LHCN-M2 (cell line): ENCODE measurements at regions not wholly inside any gene's neighbourhood (a gene's known extent, or its start where the extent isn't known, plus 50 kb on each side); places are given as distances from the start of the nearest gene placed in this dataset.
"Not testable (repeated sequence)": the region's sequence is repeated elsewhere in the genome, so short reads cannot be mapped to it uniquely, and the experiment has no call there.

ENCODE experiments used
- DNase-seq: peaks from one replicate; pipeline ENCODE4 v3.0.0-alpha.2; 2012; ENCODE audit warnings: low read depth

DNA sequence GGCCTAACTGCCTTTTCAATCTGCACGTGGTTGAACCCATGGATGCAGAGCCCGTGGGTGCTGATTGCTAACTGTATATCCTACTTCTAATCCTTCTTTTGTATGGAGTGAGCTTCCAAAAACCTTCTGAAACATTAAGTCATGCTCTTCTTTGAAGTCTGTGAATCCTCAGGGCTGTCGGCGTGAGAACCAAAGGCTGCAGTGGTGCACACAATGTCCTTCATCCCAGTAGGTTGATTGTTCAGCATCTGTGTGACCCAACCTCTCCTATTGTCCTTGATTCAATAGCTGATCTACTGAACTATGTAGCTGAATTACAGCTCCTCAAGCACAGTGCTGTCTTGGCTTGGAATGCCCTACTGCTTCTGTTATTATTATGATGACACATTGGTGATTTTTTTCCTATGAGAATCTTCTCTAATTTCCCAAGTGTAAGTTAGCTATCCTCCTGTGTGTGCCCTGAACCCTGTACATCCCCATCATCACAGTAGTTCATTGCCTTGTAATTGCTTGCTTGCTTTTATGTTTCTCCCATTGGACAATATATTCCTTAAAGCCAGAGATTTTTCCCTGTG, 294.6 kb downstream of the TRIML1 start:
- DNase-seq, result no peak

DNA sequence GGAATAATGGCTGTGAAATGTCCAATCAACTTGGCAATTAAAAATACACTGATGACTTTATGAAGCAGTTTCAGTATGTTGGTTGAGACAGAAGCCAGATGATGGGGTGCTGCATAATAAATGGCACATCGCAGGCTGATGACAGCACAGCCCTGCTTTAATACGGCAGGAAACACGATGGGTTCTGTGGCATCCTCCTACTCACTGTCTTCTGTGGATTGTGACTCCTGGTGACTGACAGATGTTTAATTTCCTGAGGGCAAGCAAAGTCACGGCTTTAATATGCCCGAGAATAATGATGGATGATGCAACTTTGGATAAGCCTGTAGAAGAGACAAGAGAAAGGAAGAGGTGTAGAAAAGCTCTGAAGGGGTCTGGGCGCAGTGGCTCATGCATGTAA, 295.4 kb downstream of the TRIML1 start:
- no peak for DNase-seq

DNA sequence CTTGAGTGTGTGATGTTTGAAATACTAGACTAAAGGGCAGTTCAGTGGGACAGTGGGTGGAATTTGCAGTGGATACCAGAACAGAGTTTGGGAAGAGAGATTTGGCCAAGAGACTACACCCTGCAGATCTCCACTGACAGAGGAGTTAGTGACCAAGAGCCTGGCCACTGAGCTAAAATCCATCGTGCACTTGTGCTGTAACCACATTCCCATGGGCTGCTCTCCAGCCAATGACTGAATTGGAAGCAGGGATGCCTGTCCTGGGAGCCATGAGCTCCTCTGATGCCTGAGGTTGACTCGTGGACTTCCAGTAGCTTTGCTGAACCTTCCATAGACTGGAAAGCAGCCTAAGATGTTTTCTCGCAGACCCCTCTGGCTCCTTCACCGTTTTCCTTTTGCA, 296.1 kb downstream of the TRIML1 start:
- DNase-seq, result no peak

DNA sequence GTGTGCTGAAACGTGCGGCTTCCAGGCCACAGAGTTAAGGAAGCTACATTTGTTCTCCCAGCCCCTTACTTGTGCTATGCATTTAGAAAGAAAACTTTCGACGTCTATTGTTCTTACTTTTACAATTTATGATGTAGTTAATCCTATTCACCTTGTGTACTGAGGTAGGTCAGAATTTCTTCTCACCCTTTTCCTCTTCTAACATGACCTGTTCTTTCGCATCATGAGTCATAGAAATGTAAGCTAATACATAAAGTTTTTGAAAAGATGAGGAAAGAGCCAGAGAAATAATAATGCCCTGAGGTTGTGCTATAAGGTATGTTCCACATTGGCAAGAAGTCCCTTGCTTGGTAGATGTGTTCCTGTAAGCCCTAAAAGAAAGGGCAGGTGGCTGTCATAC, 298.3 kb downstream of the TRIML1 start:
- DNase-seq, result no peak

DNA sequence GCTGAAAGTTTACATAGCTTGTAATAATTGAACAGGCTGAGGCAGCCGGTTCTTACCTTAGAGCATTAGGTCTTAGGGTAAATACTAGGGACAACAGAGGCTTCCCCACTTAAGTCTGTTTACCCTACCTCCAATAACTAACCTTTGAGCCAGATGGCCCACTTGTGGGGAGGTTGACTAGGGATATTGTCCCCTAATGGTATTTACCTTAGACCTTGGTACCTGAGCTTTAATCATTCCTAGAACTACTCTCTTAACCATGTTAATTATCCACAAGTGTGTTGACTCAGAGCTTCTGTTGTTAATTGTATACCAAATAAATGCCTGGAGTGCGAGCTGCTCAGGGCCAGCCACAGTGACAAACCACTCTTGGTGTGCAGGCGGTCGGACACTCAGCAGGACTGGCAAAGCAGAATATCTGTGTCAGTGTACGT, 299.2 kb downstream of the TRIML1 start:
- DNase-seq, result not testable (repeated sequence)

DNA sequence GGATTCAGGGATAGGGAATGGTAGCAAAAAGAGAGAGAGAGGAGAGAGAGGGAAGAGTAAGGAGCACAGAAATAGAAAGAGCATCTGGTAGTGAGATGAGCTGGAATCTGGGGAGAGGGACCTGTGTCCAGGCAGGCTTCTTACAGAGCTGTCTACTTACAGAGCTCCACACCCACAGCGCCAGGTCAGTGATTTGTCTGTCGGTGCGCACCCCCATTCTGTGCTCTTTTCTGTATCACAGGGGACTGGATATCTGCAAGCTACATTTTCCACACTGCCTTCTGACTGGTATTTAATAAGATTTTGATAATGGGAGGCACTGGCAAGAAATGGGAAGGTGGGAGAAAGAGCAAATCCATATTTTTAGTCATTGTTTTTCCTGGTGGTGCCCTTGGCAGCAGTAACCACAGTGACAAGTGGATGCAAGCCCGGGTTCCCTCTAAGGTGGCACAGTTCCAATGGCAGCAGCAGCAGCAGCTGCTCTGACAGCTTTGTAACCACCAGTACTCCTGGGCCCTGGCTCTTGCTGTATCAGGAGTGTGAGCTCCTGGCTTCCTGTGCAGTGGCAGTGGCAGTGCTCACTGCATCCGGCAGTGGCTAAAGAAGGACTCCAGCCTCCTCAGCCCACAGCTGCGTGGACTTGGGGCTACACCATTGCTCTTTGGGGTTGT, 300.5 kb downstream of the TRIML1 start:
- DNase-seq, result peak; percentile 2

DNA sequence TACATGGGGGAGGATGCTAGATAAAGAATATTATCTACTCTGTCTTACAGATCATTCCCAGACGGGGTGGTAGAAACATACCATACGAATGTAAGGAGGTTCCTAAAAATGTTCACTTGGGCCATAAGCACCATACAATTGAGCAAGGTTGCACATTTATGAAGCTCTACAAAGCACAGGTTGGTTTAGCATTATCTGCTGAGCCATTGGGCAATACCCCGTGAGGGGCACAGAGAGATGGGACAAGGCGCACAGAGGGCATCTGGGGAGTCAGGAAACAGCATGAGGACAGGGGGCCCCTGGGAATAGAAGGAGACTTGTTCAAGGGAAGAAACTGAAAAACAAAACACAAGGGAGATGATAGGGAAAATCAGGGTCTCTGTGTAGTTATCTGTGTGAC, 305.3 kb downstream of the TRIML1 start:
- no peak for DNase-seq

DNA sequence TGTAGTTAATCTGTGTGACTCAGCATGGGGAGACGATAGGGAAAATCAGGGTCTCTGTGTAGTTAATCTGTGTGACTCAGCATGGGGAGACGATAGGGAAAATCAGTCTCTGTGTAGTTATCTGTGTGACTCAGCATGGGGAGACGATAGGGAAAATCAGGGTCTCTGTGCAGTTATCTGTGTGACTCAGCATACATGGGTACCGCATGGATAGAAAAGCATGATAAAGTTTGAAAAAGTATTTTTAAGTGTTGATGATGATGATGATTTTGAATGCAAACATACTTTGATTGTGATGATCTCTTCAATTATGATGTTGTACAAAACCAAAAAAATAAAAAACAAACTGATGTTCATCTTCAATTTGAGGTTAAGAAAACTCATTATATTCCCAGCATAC, 309.8 kb downstream of the TRIML1 start:
- not testable (repeated sequence) for DNase-seq

DNA sequence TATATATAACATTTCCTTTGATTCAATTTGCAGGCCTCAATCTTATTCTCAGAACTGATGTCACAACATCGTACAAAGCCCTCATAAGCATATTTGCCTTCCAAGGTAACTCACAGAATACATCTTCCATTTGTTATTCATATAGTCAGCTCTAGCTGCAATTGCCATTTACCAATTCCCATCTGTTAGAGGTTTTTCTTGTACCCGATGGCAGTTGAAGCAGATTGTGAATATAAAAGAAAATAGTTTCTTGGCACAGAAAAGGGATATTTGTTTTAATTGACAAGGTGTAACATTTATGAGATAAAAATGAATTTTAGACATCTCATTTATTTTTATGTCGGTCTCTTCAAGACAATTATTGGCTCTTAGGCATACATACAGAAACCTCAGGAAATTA, 311.3 kb downstream of the TRIML1 start:
- no peak for DNase-seq

DNA sequence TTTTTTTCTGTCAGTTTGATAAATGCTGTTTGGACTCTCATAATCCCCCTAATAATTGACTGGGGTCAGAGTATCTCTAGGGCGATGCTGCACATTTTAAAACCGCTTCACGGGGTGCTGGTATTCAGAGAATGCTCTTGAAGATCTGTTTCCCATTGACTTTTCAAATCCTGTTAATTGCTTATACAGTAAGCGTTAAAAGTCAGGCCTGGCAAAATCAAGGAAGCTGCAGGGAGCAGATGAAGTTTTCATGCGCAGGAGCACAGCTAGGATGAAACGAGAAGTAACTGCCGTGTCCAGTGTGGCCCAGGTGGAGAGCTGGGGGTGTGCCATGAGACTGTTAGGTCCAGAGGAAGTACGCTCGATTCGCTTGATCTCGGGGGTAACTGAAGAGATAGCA, 312.9 kb downstream of the TRIML1 start:
- no peak for DNase-seq

DNA sequence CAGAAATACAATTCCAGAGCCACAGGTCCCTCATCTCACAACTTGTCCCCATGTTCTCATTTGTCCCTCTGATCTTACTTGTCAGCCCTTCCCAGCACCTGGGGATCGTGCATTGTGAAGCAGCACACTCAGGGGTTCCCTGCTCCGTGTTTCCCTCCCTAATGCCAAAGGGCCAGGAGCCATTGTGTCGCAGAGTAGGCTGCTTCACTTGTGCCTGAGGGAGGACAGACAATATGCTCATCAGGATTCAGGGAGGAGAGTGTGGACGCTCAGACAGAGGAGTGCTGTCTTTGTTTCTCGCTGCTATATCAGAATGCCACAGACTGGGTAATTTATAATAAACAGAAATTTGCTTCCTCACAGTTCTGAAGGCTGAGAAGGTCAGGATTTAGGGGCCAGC, 315.3 kb downstream of the TRIML1 start:
- no peak for DNase-seq

DNA sequence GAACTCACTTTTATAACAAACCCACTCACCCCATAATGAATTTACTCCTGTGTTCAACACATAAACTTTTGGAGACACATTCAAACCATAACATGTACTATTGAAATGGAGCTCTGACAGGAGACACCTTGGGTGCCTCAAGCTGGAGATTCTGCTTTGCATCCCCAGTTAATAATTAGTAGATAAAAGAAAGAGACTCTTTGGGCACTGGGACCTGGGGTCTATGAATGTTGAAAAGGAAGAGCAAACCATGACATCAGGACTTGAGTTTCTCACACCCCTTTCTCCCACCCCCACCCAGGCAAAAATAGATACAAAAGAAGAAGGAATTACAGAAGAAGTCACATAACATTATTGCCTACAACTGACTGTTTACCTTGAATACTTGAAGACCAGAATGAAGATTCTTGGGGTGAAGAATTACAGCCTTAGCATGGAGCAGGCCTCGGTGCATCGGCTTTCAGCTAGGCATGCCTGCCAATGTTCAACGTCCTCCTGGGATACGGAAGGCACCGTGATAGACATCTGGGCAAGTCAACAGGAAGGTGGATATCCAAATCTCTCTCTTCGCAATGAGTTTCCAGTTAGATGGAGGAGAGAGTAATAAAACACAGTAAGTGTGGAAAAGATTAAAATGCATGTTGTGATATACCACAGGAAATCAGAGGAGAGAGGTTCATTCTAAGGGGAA, 316.0 kb downstream of the TRIML1 start:
- DNase-seq, result no peak

DNA sequence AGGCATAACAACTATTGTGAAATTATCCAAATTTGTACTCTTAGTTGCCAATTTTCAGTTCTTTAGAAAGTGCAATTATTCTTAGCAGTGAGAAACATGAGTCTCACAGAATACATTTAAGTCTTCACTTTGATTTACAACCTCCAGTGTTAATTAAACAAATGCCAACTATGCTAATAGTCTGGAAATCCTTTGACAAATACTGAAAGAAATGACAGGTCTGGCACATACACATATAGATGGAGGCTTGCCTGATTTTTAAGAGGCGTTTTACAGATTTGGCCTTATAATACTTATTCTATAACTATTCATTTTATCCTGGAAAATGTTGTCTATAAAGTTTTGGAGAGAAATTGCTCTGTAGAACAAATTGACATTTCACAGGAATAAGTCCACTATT, 320.1 kb downstream of the TRIML1 start:
- no peak for DNase-seq

DNA sequence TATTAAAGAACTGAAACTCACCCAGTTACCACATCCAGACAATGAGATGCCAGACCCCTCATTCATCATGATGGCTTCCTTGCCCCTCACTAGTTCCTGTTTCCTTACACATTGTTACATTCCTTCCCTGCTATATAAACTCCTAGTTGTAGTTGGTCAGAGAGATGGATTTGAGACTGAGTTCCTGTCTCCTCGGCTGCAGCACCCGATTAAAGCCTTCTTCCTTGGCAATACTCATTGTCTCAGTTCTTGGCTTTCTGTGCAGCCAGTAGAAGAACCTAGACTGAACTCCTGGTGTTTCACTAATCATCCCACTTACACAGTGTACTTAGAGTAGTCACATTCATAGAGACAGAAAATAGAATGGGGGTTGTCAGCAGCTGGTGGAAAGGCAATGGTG, 324.7 kb downstream of the TRIML1 start:
- no peak for DNase-seq

DNA sequence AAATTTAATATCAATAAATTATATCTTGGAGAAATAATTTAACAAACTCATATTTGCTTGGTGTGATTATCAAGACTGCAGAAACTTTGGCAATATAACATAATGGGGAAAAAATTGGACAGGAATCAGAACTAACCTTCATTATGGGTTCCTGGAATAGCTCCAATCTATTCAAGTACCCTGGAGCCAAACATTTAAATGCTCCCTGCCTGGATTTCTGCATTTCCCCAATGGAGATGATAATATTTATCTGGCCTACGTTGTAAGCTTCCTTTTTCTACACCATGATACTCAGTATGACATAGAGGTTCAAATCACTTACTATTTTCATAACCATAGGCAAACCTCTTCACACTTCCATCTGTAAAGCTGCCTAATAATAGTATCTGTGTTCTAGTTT, 326.8 kb downstream of the TRIML1 start:
- no peak for DNase-seq

DNA sequence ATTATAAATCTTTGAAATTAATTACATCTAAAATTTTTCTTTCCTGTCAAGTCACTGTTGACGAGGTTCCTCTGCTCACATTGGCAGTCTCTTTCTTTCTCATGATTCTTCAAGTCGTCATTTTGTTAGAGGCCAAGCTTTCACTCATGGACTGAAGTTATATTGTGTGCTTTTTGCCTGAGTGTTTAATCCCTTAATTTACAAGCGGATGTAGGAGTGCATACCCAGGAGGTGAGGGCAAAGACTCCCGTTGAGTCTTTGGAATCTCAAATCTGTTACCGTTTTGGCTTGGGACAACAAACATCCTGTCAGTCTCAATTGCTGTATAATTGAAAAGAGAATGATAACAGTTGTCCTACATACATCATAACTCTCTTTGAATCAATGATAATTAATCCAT, 345.0 kb downstream of the TRIML1 start:
- no peak for DNase-seq

DNA sequence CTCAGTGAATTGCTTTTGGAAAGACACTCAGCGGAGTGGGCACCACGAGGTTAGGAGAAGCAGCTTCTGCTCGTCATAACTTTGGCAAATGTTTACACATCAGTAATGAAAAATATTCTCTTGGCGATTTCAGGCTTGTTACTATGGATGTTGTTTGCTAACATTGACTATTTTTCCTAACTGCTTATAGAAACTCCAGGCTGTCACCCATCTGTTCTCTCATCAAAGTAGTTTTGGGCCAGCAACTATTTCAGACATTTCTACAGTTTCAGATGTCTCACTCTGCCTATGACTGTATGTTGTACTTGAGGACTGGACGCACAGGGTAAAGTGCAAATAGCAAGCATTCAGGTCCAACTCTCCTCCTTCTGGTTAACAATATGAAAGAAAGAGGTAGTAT, 346.7 kb downstream of the TRIML1 start:
- DNase-seq, result no peak

DNA sequence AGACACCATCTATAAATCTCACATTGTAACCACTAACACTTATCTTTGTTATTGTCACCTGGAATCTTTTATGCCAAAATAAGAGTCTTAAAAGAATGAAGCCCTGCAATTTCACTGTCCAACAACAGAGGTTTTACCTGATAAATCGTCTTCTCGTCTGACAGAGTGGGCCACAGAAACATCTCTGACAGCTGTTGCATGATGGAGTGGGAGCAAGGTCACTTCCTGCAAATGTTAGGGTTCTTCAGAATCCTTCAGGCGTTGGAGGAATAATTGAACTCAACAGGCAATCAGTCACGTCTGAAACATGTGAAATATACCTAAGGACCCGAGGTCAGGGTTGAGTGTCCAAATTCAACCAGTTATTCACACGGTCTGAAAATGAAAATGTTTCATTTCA, 353.6 kb downstream of the TRIML1 start:
- DNase-seq, result no peak

DNA sequence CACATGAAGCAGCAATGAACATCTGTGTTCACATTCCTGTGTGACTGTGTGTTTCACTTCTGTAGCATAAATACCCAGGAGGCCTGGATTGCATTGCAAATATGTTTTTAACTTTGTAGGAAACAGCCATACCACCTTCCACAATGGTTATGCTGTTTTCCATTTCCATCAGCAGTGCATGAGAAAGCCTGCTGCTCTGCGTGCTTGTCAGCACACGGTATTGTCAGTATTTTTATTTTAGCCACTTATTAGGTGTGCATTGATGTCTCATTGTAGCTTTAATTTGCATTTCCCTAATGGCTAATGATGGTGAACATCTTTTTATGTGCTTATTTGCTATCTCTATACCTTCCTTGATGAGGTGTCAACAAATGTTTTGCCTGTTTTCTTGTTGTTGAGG, 355.9 kb downstream of the TRIML1 start:
- DNase-seq, result no peak

DNA sequence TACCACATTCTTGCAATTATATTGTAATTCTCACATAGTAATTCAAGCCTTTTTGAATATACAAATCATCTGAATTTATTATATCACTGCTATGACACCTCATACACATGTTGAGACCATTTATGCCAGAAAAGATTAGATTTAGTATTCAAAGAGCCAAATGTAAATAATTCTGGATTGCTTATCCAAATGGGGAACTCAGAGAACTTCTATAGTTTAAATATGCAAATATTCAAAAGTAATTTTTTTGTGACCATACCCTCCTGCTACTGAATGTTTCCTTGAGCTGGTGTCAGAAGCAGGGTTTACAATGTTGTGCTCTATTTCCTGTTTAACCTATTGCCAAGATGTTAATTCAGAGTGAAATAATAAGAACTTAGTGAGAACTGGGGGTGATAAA, 372.2 kb downstream of the TRIML1 start:
- DNase-seq, result no peak

DNA sequence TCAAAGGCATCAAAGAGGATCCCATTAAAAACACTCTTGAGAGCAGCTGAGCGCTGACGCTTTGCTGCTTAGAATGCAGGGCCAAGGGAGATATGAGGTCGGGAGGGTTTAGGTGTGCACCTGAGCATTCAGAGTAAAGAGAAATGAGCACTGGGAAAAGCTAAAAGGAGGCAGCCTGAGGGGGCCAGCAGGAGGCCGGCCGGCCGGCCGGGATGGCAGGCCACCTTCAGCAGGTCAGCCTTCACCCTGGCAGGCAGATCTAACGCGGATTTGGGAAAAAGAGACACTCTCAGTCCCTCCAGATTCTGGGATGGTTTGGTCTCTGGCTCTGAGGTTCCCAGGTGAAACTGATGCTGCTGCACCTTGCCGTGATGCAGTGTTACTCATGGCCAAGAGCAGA, 393.5 kb downstream of the TRIML1 start:
- DNase-seq, result no peak

DNA sequence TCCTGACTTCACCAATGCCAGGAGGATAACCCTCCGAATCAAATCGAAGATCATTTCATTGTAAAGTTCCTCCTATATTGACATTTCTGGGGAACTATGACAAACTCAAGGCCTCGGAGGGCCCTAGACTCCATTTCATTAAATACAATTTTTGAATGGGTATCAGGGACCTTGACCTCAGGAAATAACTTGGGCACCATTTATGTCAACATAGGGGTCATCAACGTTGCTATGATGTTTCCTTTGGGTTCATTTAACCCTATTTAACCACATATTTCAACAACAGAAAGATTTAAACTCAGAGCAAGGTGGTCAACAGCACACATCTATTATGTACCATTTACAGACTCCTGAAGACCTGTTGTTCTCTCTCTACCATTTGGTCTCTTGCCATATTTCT, 395.1 kb downstream of the TRIML1 start:
- no peak for DNase-seq

DNA sequence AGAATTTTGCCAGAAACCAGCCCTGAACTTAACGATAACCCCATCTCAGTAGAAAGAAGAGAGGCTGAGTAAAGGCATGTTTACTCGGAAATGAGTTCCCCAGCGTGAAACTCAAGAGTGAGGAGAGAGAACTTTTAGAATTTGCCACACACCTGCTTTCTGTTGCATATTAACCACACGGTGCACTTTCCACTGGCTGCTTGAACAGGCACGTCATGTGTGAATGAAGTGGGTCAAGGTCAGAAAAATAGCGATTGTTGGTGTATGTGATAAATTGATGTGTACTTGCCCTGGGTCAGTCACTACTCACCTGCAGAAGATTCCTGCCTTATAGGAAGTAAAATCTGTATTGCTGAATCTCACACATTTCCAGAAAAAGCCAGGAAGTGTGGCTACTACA, 395.7 kb downstream of the TRIML1 start:
- DNase-seq, result no peak
